ENCODE measurements at regions not wholly inside any gene's neighbourhood (a gene's known extent, or its start where the extent isn't known, plus 50 kb on each side); places are given as distances from the start of the nearest gene placed in this dataset.

DNA sequence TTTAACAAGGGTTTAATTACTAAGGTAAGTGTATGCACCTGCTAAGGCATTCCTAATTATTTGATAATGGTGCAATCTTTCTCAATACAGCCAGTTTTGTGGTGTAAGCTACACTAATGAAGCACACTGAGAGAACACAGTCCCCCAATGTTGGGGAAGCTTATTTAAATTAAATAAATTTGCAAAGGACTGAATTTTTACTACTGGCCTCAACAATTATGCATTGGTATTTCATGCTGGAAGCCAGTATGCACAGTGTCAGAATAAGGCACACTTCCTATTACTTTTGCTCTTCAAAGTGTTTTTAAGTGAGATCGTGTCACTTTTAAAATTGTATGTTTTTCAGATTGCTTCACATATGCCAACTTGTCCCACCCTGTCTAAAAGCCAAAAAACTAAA lies 103.2 kb upstream of the ZNF521 start:
- DNase-seq (ENCODE audit: low read depth in 1 of 2, low spot score in 1 of 2): no peak

DNA sequence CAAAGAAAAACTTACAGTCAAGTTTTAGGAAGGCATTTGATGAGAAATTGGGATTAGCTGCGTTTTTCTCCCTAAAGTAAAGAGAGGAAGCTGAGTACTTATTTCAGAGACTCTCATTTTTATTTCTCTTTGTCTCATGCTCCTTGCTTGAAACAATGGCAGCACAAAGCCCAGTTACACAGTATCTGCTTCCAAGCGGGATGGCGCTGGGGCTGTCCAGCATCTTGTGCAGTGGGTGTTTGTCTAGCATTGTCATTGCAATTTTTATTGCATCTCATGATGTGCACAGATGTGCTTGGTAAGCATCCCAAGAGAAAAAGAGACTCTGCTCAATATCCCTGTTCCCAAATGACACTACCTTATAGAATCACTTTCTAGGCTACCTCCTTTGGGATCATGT lies 102.8 kb upstream of the ZNF521 start:
- DNase-seq (ENCODE audit: low read depth in 1 of 2, low spot score in 1 of 2): no peak

DNA sequence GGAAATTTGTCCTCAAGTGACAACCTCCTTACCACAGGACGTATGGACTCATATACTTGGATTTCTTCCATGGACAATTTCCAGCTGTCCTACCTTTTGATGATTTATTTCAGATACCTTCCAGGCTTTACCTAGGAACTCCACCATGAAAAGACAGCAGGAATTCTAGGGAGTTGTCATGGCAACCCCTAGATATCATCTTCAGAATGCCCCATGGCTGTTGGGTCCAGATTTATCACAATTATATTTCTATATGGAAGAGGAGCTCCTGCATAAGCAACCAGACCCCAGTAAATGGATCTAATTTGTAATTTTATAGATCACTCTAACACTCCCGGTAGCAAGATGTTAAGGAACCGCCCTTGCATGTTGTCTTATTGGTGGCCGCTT lies 102.3 kb upstream of the ZNF521 start:
- no peak for DNase-seq (ENCODE audit: low read depth in 1 of 2, low spot score in 1 of 2)

DNA sequence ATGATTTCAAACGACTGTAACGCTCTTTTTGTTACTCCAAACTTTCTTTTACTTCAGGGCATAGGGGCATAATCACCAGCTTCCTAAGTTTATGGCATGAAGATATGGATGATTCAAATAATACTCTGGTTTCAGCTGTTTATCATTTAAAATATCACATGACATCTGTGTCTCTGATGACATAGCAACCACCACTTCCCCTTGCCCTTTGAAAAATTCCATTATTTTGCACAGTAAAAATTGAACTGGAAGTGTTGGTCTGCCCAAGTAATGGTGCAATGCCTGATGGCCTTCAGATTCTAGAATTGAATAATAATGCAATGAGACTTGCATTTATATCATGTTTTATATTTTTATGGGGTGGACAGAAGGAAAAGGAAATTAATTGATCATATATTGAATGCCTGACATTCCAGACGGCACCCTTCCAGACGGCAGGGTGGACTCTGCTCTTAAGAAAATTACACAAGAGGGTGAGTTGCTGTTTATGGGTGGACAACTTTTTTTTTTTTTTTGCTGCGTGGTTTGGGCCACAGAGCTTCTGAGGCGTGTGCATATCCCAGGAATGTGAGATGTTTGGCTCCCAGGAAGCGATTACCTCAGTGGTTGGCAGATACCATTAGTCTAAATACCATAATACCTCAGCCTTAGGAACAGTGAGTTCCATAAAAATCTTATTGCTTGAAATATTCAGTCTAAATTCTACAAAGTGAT lies 101.7 kb upstream of the ZNF521 start:
- DNase-seq (ENCODE audit: low read depth in 1 of 2, low spot score in 1 of 2): no peak

DNA sequence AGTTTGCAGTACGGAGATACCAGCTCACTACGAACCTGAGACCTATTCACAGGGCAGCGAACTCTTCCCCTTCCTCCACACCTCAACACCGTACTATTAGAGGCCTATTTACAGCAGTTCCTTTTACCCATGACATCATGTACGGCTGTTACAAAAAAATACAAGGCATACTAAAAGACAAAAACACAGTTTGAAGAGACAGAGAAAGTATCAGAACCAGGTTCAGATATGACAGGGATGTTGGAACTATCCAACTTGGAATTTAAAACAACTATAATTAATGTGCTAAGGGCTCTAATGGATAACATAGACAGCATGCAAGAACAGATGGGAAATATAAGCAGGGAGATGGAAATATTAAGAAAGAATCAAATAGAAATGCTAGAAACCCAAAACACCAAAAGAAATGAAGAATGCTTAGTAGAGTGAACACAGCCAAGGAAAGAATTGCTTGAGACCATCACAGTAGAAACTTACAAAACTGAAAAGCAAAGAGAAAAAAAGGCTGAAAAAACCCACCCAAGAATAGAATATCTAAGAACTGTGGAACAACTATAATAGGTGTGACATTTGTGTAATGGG lies 99.2 kb upstream of the ZNF521 start:
- no peak for DNase-seq (ENCODE audit: low read depth in 1 of 2, low spot score in 1 of 2)

DNA sequence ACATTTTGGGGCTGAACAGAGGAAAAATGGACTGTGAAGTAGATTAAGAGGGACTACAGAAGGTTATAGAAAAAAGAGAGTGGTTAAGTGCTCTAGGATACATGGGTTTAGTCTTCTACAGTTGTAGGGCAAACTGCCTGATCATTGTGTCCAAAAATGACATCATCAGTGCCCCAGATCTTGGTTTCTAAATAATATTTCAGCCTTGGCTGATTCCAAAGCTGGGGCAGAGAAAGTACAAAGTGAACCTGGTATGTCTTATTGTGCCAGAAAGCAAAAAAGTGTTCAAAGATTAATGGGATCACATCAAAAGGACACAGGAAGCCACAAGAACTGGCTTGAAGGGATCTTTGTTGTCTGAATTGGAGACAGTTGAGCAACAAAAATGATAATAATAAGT lies 97.1 kb upstream of the ZNF521 start:
- DNase-seq (ENCODE audit: low read depth in 1 of 2, low spot score in 1 of 2): no peak

DNA sequence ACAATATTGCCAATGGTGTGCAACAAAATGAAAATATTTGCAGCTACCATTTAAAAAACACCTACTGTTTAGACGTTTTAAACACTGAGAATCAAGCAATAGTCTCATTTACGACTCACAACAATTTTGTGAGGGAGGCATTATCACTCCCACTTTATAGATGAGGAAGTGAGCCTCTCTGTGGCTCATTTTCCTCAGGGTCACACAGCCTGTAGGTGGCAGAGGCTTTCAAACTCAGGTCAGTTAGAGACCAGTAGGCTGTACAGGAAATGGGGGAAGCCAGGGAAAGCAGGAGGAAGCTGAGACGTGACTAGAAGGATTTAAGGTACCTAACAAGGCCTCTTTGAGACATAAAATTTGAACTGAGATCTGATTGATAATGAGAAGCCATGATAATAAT lies 95.0 kb upstream of the ZNF521 start:
- DNase-seq (ENCODE audit: low read depth in 1 of 2, low spot score in 1 of 2): no peak

DNA sequence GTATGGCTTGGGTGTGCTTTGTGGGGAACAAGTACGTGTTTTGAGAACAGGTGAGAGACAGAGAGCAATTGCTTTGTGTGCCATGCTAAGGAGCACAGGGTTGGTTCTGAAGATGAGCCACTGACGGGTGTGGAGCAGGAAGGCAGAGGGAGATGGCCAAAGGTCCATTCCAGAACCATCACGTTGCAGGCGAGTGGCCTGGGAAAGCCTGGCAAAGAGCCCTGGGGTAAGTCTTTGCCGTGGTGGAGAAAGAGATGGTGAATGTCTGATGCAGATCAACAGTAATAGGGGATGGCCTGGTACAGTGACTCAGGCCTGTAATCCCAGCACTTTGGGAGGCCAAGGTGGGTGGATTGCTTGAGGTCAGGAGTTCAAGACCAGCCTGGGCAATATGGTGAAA lies 93.5 kb upstream of the ZNF521 start:
- DNase-seq (ENCODE audit: low read depth in 1 of 2, low spot score in 1 of 2): no peak

DNA sequence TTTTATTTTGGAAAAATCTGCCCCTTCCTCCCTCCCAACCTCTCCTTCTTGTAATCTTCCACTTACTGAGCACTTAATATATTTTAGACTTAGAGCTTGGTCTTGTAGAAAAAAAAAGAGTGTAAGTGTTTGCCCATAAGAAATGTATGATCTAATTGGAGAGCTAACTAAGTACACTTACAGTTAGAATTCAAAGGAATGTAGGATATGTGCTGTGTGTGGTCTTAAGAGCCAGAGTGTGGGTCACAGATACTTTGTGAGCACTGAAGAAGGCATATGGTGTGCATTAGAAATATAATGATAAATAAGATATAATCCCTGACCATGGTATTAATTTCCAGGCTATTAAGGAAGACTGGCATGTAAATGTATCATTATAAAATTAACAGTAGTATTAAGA lies 91.8 kb upstream of the ZNF521 start:
- DNase-seq (ENCODE audit: low read depth in 1 of 2, low spot score in 1 of 2): no peak

DNA sequence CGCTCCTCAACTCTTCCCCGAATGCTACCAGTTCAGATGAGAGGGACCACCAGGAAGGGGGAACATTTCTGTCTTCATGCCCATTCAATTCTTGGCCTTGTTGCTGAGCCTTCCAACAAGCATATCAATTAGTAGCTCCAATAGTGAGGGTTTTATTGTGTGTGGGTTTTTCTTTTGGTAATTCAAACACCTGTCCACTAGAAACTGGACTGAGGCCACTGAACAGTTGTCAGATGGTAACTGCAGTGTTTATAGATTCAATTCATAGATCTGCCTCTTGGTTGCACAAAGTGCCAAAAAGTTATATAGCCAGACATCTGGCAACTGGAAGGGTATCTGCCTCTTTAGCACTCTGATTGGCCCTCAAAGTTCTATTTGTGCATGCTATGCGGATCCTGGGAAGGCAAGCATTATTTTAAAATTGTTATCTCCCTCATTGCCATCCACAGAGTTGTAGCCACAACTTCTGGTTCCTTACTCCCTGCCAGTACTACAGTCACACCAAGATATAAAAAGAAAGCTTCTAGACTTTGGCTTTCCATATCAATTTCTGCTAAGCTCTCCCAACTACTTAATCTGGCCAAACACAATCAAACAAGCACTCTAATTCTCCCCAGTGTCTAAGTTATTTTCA lies 83.3 kb upstream of the ZNF521 start:
- no peak for DNase-seq (ENCODE audit: low read depth in 1 of 2, low spot score in 1 of 2)

DNA sequence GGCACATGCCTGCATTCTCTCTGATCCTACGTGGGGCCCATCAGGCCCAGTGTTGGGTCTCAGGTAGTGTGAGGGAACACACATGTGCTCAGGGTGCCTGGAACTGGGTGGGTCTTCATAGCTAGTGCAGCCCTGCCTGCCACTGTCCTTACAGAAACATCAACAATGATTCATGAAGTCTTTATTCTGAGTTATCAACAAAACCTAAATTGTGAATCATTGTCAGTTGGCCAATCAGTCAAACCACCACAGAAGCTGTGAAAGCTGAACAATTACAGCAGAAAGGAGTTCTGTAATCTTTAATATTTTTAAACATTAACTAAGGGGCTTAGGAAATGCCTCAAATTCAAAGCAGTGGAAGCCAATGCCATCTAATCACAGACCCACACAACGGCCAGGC lies 82.8 kb upstream of the ZNF521 start:
- DNase-seq (ENCODE audit: low read depth in 1 of 2, low spot score in 1 of 2): no peak

DNA sequence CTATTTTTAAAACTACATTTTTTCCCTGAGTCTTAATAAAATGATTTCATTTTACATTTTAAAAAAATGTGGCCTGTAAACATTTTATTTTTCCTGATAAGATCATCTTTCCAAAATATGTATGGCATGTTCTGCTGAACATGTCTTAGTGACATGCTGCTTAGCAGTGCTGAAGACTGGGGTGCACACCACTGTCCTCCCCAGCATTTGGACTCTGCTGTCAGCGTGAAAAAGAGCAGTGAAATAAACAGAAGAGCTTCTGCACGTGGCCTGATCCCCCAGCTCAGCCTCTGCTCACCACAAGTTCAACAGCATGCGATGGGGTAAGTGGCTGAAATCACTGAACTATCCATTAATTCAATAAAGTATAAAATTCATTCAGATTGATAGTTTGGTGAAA lies 81.6 kb upstream of the ZNF521 start:
- no peak for DNase-seq (ENCODE audit: low read depth in 1 of 2, low spot score in 1 of 2)

DNA sequence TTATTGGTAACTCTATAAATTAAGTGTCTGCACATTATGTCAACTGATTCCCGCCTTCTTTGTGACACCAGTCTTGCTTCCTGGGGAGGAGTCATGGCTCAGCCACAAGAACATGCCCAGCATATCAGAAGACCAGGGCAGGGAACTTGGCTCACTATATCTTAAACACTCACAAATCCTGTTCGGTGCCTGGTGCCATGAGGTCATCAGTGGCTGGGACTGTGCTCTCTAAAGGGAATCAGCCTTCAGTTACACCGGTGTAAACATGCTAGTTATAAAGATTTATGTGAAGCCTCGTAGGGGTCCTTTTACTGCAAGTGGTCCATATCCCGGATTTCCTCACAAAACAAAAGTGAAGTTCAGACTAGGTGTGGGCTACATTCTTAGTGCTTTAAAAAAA lies 73.1 kb upstream of the ZNF521 start:
- no peak for DNase-seq (ENCODE audit: low read depth in 1 of 2, low spot score in 1 of 2)

DNA sequence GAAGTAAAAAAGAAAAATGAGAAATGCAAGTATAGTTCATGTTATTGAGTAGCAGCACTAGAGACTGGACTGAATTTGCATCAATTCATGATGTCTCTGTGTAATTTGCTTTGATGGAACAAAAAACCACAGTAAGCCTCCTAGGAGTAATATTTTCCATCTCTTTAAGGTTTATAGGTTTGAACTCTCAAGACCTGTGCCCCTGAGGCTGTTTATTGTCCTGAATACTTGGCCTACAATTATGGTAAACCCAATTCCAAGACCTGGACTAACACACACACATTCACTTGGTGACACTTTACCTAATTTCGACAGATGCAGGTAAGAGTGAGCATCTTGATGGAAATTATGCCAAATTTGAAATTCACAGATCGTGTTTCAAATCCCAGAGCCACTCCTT lies 71.8 kb upstream of the ZNF521 start:
- DNase-seq (ENCODE audit: low read depth in 1 of 2, low spot score in 1 of 2): no peak

DNA sequence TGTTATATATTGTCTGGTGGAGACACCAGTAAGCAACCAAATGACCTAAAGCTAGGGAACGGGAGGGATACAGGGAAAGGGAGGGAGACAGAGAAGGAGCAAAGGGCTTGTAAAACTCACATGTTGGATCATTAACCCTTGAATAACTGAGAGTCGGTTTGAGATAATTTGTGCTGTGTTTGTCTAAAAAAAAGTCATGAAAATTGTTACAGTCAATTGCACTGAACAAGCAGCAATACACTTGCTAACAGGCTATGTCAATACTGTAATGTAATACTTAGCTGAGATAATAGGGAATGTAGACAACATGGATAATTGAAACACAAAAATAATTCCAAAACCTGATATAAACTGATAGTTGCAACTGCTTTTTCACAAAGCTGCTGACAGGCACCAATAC lies 71.3 kb upstream of the ZNF521 start:
- no peak for DNase-seq (ENCODE audit: low read depth in 1 of 2, low spot score in 1 of 2)

DNA sequence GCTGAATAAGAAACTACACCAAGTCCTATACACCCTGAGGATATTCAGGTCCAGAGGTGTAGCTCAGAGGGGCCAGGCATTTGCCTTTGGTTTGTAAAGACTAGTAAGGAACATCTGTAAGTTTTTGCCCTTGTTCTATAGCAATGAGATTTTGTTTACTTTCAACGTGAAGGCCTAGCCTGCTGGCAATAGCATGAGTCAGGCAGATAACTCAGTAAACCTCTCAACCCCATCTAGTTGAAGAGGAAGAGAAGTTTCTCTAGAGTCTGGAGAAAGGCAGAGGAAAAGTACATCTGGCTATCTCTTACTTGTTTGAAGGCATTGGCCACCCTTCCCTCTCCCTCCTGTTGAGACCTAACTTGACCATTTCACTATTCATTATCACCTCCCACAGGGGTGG lies 70.3 kb upstream of the ZNF521 start:
- DNase-seq (ENCODE audit: low read depth in 1 of 2, low spot score in 1 of 2): no peak

DNA sequence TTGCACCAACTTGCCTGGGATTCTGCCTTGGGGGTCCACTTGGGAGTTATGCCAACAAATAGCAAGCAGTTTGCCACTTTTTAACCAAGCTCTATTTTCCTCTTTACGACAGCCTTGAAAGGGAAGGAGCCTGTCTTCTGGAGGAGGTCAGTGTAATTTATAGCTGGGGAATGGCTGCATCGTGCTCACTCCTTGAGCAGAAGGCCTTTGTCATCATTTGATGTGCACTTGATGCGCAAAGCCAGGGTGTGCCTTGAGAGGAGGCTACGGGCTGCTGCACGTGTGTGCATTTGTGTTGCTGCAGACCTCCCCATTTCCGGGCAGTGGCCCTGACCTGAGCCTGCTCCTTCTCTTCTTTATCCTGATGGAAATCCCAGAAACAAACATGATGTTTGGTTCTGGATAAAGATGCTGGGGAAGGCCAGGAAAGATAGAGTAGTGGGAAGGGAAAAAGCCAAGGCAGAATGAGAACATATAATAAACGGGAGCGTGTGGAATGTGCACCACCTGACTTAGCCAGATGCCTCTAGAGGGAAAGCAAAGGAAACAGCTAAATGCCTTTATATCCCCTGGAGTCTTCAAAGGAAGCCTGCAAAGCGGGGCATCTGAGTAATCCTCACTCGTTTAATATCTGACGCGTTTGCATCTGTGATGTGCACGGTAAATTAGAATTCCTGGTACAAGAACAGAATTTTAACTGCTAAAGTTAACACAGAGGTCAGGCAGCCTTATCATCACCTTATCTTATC lies 68.3 kb upstream of the ZNF521 start:
- DNase-seq (ENCODE audit: low read depth in 1 of 2, low spot score in 1 of 2): no peak

DNA sequence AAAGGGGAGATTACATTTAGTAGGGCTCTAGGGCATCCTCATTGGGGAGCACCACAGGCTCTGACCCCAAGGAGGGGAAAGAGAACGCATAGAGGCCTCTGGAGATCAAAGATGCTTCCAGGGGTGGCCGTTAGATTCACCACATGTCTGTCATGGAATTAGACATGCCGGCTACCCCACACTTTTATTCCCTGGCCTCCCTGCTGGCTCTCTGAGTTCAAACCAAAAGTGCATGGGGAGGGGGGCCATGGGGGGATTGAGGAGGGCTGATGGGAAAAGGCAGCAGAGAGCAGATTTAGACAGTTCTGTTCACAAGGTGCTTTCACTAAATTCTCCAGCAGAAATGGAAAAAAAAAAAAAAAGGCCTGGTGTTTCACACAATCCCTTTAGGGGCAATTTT lies 64.4 kb upstream of the ZNF521 start:
- no peak for DNase-seq (ENCODE audit: low read depth in 1 of 2, low spot score in 1 of 2)

DNA sequence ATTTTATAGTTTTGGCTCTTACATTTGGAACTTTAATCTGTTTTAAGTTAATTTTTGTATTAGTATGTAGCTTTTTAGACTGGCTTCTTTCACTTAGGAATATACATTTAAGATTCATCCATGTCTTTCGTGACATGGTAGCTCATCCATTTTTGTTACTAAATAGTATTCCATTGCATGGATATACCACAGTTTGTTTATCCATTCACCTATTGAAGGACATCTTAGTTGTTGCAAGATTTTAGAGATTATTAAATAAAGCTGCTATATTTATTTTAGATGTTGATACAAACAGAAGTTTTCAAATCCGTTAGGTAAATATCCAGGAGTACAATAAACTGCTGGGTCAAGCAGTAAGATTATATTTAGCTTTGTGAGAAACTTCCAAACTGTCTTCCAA lies 58.0 kb upstream of the ZNF521 start:
- DNase-seq (ENCODE audit: low read depth in 1 of 2, low spot score in 1 of 2): no peak

DNA sequence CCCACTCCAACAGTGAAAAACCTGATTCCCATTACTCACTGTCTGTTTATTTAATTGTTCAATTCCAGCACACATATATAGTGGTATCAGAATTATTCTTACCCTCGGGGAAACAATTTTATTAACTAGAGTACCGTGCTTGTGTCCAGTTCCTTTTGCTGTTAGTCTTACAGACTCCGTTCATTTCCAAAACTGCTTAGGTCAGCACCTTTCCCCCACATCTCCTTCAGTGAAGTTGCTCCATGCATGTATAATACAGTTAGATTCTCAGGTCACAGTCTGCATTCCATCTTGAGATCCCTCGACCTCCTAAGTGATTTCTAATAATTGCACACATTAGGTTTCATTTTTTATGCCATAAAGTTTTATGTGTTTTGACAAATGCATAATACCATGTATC lies 56.3 kb upstream of the ZNF521 start:
- DNase-seq (ENCODE audit: low read depth in 1 of 2, low spot score in 1 of 2): no peak

Measured in activated CD4-positive, alpha-beta T cell treated with anti-CD3 and anti-CD28 coated beads, Interleukin-2, amount 50 U/mL, for 24 hours (primary cell).